WERI-Rb-1 (cell line): ENCODE measurements at regions not wholly inside any gene's neighbourhood (a gene's known extent, or its start where the extent isn't known, plus 50 kb on each side); places are given as distances from the start of the nearest gene placed in this dataset.

Source experiments
- DNase-seq: peaks from one replicate; pipeline ENCODE4 v3.0.0-alpha.2; 2020
- H3K27ac ChIP-seq: fragments of 250-450 bp; sonication (Bioruptor Pico); 2 replicates; pipeline ENCODE4 v1.5.1; 2020; ENCODE audit warnings: mild to moderate bottlenecking, moderate library complexity
- H3K27me3 ChIP-seq: fragments of 250-450 bp; sonication (Bioruptor Pico); 2 replicates; pipeline ENCODE4 v1.5.1; 2021; ENCODE audit warnings: mild to moderate bottlenecking, low read depth, moderate library complexity; ENCODE audit not compliant: insufficient read depth, severe bottlenecking
- H3K36me3 ChIP-seq: fragments of 250-450 bp; sonication (Bioruptor Pico); 2 replicates; pipeline ENCODE4 v1.5.1; 2020; ENCODE audit warnings: mild to moderate bottlenecking, moderate library complexity
- H3K4me3 ChIP-seq: 2 replicates; pipeline ENCODE4 v1.5.1; 2011; ENCODE audit warnings: low read depth, mild to moderate bottlenecking, control low read depth, low read length
- H3K9me3 ChIP-seq: fragments of 250-450 bp; sonication (Bioruptor Pico); 2 replicates; pipeline ENCODE4 v1.5.1; 2021; ENCODE audit warnings: mild to moderate bottlenecking, moderate library complexity; ENCODE audit not compliant: severe bottlenecking
- CTCF ChIP-seq: IDR thresholded peaks from 2 replicates; pipeline ENCODE4 v1.5.1; 2011; ENCODE audit warnings: low read depth, mild to moderate bottlenecking, control low read depth, inconsistent platforms, low read length

GRCh38 chr3:147649475-147649874 lies 240.3 kb downstream of the ZIC1 start:
- no peaks in the 10 kb centered on the region for H3K9me3 ChIP-seq
- no peak for TF ChIP-seq CTCF
- no peak overlapping the region for H3K4me3 ChIP-seq
- DNase-seq, result no peak
- no peaks in the 10 kb centered on the region for H3K27me3 ChIP-seq
- no peak overlapping the region for H3K27ac ChIP-seq
- no peaks in the 10 kb centered on the region for H3K36me3 ChIP-seq

- DNase-seq, result no peak
- no peaks in the 10 kb centered on the region for H3K27me3 ChIP-seq
- H3K36me3 ChIP-seq, result no peaks in the 10 kb centered on the region
- no peak overlapping the region for H3K4me3 ChIP-seq
- no peak overlapping the region for H3K27ac ChIP-seq
- H3K9me3 ChIP-seq, result no peaks in the 10 kb centered on the region
- no peak for TF ChIP-seq CTCF
Observed at GRCh38 chr3:147651107-147651778, 242.1 kb downstream of the ZIC1 start.

DNA sequence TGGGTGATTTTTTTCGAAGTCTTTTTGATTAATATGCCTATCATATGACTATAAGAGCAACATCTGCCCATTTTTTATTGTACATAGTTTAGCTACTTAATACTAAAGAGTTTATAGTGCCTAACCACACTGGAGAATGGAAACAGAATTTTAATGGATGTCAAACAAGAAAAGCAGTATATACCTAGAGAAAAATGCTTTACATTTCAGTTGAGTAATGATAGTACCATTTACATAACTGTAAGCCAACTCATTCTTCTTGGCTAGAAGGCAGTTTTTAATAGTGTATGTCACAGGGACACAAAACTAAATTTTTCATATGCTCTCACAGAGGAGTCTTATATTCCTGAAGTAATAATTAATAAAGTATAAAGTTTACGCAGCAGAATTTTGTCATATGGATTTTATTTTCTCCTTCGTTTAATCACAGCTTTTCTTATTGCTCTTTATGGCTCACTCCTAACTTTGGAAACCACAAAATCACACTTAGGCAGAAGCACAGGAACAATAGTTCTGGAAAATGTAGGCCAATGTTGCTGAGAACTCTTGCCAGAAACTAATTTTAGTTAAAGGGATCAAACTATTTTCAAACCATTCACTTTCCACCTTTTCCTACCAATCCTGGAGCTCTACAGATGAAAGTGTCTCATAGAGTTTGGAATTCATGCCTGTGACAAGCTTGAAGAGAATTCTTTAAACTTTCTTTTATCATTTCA lies 243.6 kb downstream of the ZIC1 start:
- Histone ChIP-seq H3K27me3 (no peaks in the 10 kb centered on the region), H3K9me3 (no peaks in the 10 kb centered on the region), H3K4me3 (no peak overlapping the region), H3K27ac (no peak overlapping the region), H3K36me3 (no peaks in the 10 kb centered on the region)
- DNase-seq, result no peak
- TF ChIP-seq CTCF, result no peak

DNA sequence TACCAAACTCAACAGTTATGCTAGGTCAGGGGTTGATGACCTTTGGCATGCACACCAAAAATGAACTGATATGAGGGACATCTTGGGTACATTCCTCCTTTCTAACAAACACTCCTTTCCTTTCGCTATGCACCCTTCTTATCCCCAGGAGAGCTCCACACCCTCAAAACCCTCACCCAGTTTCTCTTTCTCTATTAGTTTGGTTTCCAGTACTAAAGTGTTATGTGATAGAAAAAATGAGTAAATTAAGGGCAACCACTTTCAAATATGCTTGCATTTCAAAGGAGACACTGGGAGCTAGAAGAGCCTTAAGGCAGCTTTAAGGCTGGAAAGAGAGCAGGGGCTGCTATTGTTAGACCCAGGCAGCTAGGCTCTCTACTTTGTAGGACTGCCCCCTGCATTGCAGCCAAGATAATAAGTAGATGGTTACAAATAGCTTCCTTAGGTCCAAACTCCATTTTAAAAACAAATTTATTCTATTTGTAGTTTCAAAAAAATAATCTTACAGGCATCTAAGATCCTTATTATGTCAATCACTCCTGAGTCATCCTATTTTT lies 244.3 kb downstream of the ZIC1 start:
- Histone ChIP-seq H3K27ac (no peak overlapping the region), H3K9me3 (no peaks in the 10 kb centered on the region), H3K27me3 (no peaks in the 10 kb centered on the region), H3K36me3 (no peaks in the 10 kb centered on the region), H3K4me3 (no peak overlapping the region)
- TF ChIP-seq CTCF, result no peak
- no peak for DNase-seq

DNA sequence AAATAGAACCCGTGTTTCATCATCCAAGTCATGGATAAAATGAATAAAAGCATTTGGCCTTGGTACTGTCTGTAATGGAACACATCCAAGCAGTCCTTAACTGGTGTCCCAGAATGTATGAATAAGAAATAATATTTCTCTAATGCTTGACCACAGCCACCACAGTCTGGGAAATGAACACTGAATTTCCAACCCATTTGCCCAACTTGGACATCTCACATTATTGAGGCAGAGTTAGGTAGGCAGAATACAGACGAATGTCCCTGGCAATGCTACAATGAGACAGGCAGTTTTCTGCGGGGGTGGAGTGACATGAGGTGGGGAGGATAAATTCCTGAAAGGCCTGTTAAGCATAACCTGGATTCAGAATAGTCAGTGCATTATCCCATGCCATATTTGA lies 245.7 kb downstream of the ZIC1 start:
- no peak for TF ChIP-seq CTCF
- no peak for DNase-seq
- Histone ChIP-seq H3K27me3 (no peaks in the 10 kb centered on the region), H3K4me3 (no peak overlapping the region), H3K9me3 (no peaks in the 10 kb centered on the region), H3K36me3 (no peaks in the 10 kb centered on the region), H3K27ac (no peak overlapping the region)
